Fibroblast of lung (primary cell): ENCODE measurements at regions not wholly inside any gene's neighbourhood (a gene's known extent, or its start where the extent isn't known, plus 50 kb on each side); places are given as distances from the start of the nearest gene placed in this dataset.

Experiments used
- EZH2 ChIP-seq: IDR thresholded peaks from 2 replicates; pipeline ENCODE4 v1.5.1; 2012; ENCODE audit warnings: low read length, control low read depth, mild to moderate bottlenecking; ENCODE audit errors: missing control alignments
- TF ChIP-seq, protein P1 (sequence below), 2 donors: IDR thresholded peaks in 1 of 2; conservative IDR thresholded peaks in 1 of 2; 1 replicate in 1 of 2; 2 replicates in 1 of 2; pipeline ENCODE4 v1.5.1; 2011 to 2012; ENCODE audit warnings: low read length in 2 of 2, control low read depth in 1 of 2, inconsistent platforms in 1 of 2, low read depth in 1 of 2, mild to moderate bottlenecking in 1 of 2

DNA sequence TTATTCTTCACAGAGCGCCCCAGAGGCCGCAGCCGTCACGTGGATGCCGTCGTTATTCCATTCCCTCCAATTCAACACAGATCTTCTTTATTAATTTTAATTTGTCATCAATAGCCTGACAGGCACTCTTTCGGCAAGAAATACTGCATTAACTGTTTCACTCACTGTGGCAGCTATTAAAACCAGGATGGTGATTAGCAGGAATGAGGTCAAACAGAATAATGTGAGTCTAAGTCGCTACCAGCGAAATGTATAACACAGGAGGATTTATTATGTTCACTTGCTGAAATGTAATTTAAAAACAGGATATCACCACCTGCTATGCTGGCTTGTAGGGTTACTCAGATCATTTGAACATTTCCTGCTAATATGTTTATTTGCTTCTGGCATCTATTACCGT, 74.2 kb upstream of the MGMT start:
- TF ChIP-seq, protein P1, sequence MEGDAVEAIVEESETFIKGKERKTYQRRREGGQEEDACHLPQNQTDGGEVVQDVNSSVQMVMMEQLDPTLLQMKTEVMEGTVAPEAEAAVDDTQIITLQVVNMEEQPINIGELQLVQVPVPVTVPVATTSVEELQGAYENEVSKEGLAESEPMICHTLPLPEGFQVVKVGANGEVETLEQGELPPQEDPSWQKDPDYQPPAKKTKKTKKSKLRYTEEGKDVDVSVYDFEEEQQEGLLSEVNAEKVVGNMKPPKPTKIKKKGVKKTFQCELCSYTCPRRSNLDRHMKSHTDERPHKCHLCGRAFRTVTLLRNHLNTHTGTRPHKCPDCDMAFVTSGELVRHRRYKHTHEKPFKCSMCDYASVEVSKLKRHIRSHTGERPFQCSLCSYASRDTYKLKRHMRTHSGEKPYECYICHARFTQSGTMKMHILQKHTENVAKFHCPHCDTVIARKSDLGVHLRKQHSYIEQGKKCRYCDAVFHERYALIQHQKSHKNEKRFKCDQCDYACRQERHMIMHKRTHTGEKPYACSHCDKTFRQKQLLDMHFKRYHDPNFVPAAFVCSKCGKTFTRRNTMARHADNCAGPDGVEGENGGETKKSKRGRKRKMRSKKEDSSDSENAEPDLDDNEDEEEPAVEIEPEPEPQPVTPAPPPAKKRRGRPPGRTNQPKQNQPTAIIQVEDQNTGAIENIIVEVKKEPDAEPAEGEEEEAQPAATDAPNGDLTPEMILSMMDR (conservative IDR thresholded peaks at IDR 0.05 in 1 of 2, IDR thresholded peaks at IDR 0.05 in 1 of 2; ENCODE audit: low read depth in 1 of 2, low read length in 2 of 2), result no peak
- TF ChIP-seq EZH2, result no peak
